Activated CD8-positive, alpha-beta T cell treated with anti-CD3 and anti-CD28 coated beads for 36 hours (primary cell): ENCODE measurements at regions not wholly inside any gene's neighbourhood (a gene's known extent, or its start where the extent isn't known, plus 50 kb on each side); places are given as distances from the start of the nearest gene placed in this dataset.

ENCODE experiments used
- ATAC-seq: fragments of 200-7000 bp; cut with Tn5 transposase; one replicate; pipeline ENCODE4 v1.10.0; 2021; ENCODE audit warnings: mild to moderate bottlenecking, moderate library complexity
- CTCF ChIA-PET: fragments of 350-600 bp; sonication (Branson Sonifier 250); formaldehyde crosslinking; loops from one replicate; lab custom pipeline; 2021; ENCODE audit warnings: antibody characterized with exemption; lab: Charles Lee
- POLR2A ChIA-PET: fragments of 350-600 bp; sonication (Branson Sonifier 250); formaldehyde crosslinking; loops from one replicate; lab custom pipeline; 2021; ENCODE audit warnings: antibody characterized with exemption; lab: Charles Lee
- DNase-seq: peaks from one replicate; pipeline ENCODE4 v3.0.0-alpha.2; 2020
- H3K27ac Mint-ChIP-seq: one replicate; pipeline ENCODE4 v1.8.0; 2021; ENCODE audit warnings: mild to moderate bottlenecking, mixed read lengths
- H3K27me3 Mint-ChIP-seq: one replicate; pipeline ENCODE4 v1.8.0; 2021; ENCODE audit warnings: mixed read lengths
- H3K36me3 Mint-ChIP-seq: one replicate; pipeline ENCODE4 v1.8.0; 2021; ENCODE audit warnings: low read depth, mixed read lengths
- H3K4me1 Mint-ChIP-seq: one replicate; pipeline ENCODE4 v1.8.0; 2021; ENCODE audit warnings: low read depth, mixed read lengths
- H3K4me3 Mint-ChIP-seq: one replicate; pipeline ENCODE4 v1.8.0; 2021; ENCODE audit warnings: mild to moderate bottlenecking, moderate library complexity, mixed read lengths
- H3K9me3 Mint-ChIP-seq: one replicate; pipeline ENCODE4 v1.8.0; 2021; ENCODE audit warnings: mixed read lengths
- intact Hi-C: fragments of 100-400 bp; cut with micrococcal nuclease; formaldehyde crosslinking; loops from one replicate; pipeline ENCODE4 v1.10.0; 2022
- TF ChIP-seq, protein P1 (sequence below): fragments of 200-600 bp; IDR thresholded peaks from one replicate; pipeline ENCODE4 v1.8.0; 2022; ENCODE audit warnings: antibody characterized with exemption, mild to moderate bottlenecking

DNA sequence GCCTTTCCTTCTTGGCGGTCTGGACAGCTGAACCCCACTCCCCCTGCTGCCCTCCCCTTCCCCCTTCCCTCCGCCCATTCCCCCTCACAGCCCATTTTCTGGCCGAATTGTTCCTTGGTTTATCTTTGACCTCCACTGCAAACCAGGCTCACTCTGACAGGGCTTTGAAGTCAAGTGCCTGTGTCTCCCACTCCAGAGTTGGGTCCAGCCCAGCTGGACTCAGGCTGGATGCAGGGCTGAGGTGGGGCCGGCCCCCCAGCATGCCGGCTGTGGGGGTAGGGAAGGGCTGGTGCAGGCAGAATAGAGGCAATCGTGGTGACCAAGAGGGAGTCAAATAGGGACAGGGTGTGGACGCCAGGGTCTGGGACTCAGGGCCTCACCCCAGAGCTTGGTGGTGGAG lies 57.0 kb upstream of the MRPS22 start:
- no peak overlapping the region for H3K4me3 Mint-ChIP-seq
- no peaks in the 10 kb centered on the region for H3K36me3 Mint-ChIP-seq
- ChIA-PET CTCF (no interaction called here), POLR2A (no interaction called here)
- H3K9me3 Mint-ChIP-seq, result no peaks in the 10 kb centered on the region
- H3K27me3 Mint-ChIP-seq, result no peaks in the 10 kb centered on the region
- TF ChIP-seq, protein P1, sequence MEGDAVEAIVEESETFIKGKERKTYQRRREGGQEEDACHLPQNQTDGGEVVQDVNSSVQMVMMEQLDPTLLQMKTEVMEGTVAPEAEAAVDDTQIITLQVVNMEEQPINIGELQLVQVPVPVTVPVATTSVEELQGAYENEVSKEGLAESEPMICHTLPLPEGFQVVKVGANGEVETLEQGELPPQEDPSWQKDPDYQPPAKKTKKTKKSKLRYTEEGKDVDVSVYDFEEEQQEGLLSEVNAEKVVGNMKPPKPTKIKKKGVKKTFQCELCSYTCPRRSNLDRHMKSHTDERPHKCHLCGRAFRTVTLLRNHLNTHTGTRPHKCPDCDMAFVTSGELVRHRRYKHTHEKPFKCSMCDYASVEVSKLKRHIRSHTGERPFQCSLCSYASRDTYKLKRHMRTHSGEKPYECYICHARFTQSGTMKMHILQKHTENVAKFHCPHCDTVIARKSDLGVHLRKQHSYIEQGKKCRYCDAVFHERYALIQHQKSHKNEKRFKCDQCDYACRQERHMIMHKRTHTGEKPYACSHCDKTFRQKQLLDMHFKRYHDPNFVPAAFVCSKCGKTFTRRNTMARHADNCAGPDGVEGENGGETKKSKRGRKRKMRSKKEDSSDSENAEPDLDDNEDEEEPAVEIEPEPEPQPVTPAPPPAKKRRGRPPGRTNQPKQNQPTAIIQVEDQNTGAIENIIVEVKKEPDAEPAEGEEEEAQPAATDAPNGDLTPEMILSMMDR, result no peak
- no peak overlapping the region for H3K27ac Mint-ChIP-seq
- DNase-seq (no peak), ATAC-seq (no peak)
- H3K4me1 Mint-ChIP-seq, result no peaks in the 10 kb centered on the region
- intact Hi-C loops, result no loop called here

DNA sequence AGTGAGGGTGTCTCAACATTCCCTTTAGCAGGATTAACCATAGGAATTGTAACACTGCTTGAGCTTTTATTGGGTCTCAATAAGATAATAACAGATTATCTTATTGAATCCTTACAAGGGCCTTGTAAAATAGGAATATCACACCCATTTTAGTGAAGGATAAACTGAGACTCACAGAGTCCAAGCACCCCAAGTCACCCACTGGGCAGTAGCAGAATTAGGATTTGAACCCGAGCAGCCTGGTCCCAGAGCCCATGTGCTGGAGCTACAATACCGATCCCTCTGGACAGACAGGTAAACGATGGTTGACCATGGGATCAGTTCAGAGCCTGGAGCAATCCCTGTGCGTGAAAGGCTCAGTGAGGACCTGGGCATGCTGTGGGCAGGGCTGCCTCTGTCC lies 56.3 kb upstream of the MRPS22 start:
- Mint-ChIP-seq H3K27me3 (no peaks in the 10 kb centered on the region), H3K4me1 (no peaks in the 10 kb centered on the region), H3K4me3 (no peak overlapping the region), H3K9me3 (no peaks in the 10 kb centered on the region), H3K27ac (no peak overlapping the region), H3K36me3 (no peaks in the 10 kb centered on the region)
- intact Hi-C loops, result no loop called here
- ATAC-seq (no peak), DNase-seq (no peak)
- TF ChIP-seq, protein P1, result no peak
- CTCF ChIA-PET, result no interaction called here
- POLR2A ChIA-PET, result no interaction called here

DNA sequence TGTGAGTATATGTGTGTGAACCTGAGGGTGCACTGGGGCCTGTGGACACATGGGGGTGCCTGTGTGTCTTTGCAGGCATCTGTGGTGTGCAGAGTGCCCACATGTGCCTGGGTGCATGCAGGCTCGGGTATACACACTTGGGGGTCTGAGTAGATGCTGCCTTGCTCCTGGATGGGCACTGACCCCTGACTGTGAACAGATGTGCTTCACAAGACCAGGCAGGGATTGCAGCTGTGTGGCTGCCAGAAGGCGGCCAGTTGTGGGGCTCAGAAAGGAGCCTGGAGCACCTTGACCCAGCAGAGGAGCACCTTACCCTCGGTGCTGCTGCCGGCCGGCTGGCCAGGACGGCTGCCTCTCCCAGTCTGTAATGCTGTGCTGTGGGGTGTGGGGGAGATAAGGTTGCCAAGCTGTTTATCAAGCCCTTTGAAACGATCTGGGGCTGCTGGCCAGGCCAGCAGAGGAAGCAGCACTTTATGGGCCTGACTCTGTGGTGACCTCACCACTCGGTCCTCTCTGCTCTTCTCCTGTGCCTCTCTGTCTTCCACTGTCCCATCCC lies 55.5 kb upstream of the MRPS22 start:
- Mint-ChIP-seq H3K4me3 (no peak overlapping the region), H3K27ac (no peak overlapping the region), H3K4me1 (no peaks in the 10 kb centered on the region), H3K27me3 (peaks cover 2% of the 10 kb centered on the region), H3K9me3 (no peaks in the 10 kb centered on the region), H3K36me3 (no peaks in the 10 kb centered on the region)
- CTCF ChIA-PET, result no interaction called here
- ATAC-seq, result no peak
- no peak for DNase-seq
- POLR2A ChIA-PET, result no interaction called here
- intact Hi-C loops, result no loop called here
- TF ChIP-seq, protein P1, result no peak

DNA sequence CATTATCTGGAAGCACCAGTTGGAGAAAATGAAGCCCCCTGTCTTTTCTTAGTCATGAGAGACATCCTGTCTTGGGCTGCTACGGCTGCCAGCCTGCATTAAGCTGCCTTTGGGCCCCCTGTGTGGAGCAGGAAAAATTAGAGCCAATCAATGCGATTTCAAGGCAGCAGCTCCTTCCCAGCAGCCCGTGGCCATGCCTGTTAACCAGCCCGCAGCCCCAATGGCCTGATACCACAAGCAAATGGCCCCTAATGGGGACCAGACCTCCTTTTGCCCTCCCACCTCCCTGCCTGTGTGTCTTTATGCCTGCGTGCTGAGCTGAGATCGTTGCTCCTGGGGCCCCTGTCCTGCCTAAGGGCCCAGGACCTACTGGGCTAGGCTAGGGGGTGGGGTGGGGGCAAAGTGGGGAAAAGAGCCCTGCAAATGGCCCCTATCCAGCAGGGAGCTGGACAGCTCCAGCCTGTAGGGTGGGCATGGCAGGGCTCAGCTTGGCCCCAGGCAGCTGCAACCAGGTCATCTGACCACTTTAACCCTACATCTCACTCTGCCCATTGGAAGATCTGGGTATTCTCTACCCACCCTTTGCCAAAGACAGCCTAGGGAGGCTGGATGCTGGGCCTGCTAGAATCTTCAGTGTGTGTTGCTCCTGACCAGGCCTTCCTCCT lies 53.8 kb upstream of the MRPS22 start:
- DNase-seq (no peak), ATAC-seq (no peak)
- no peak overlapping the region for H3K4me3 Mint-ChIP-seq
- CTCF ChIA-PET, result no interaction called here
- H3K4me1 Mint-ChIP-seq, result no peaks in the 10 kb centered on the region
- peaks cover 2% of the 10 kb centered on the region for H3K27me3 Mint-ChIP-seq
- H3K9me3 Mint-ChIP-seq, result no peaks in the 10 kb centered on the region
- no peaks in the 10 kb centered on the region for H3K36me3 Mint-ChIP-seq
- H3K27ac Mint-ChIP-seq, result no peak overlapping the region
- intact Hi-C loops, result no loop called here
- POLR2A ChIA-PET, result interaction anchor here (0.6 kb wide), 1 partner anchor 1129 kb away, joined by 3 read pairs; no protein-coding TSS in a partner anchor
- TF ChIP-seq, protein P1, result no peak

DNA sequence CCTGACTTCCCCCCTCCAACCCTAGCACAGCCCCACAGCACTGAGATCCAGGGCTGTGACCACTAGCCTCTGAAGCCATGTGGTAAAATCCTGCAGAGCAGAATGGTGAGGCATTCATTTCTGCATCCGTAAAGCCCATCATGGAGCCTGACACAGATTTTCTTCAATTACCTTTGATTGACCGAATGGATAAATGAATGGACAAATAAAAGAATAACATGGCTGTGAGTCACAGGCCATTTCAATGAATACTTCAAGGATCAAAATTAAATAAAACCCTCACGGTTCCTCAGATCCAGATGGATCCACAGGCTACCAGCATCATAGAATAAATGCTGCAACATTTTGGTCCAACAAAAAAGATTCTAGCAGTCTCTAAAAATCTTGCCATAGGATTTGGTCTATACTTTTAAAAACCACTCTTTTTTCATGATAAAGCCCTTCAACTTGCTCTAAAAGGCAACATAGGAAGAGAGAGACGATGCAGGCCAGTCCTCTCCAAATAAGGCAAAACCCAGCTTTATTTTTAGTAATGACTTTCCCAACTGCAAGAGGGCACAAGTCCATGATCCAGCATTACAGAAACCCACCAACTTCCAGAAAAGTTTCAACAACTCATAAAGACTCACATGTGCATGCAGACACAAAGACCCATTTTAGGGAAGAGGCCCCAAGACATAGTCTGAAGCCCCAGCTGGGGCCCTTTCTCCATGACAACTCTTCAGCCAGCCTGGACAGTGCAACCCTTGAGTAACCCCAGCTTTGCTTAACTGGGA lies 52.4 kb upstream of the MRPS22 start:
- Mint-ChIP-seq H3K27me3 (peaks cover 2% of the 10 kb centered on the region), H3K27ac (no peak overlapping the region), H3K36me3 (no peaks in the 10 kb centered on the region), H3K4me3 (no peak overlapping the region), H3K4me1 (no peaks in the 10 kb centered on the region), H3K9me3 (no peaks in the 10 kb centered on the region)
- ATAC-seq, result no peak
- ChIA-PET CTCF (no interaction called here), POLR2A (no interaction called here)
- TF ChIP-seq, protein P1, result no peak
- no peak for DNase-seq
- intact Hi-C loops, result no loop called here
